ENCODE measurements at regions not wholly inside any gene's neighbourhood (a gene's known extent, or its start where the extent isn't known, plus 50 kb on each side); places are given as distances from the start of the nearest gene placed in this dataset.

DNA sequence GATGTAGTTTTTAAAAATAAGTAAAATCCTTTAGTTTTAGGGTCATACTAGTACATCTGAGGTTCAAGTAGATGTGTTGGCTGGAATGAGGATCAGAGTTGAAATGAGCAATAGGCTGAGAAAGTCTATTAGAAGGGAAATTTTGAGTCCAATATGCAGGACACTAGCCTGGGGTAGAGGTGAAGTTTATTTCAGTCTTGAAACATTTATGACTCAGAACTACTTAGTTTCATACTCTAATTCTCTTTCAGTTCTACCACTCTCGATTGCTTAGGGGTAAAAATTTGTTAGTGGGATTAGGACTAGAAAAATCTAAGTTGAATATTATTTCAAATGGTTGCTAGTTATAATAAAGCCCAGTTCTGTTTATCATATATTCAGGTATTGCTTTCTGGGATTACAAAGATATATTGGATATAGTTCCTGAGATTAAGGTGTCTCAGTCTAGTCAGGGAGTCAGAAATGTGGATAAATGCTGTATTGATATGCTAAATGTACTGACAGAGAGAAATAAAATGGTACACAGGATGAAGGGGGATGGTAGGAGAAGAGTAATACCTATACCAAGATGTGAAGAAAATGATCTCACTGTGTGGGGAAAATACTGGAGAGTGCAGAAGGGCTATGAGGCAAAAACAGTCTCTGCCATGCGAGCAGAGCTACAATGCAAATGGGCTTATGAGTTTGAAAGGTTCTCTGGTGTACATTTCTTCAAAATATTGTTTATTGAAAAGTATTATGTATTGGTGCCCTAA is 395.8 kb upstream of the FBXO33 start:
- Histone ChIP-seq H3K4me1 (ENCODE audit: control insufficient read depth, insufficient read depth, low read length) (no peaks in the 10 kb centered on the region), H3K9me3 (ENCODE audit: control insufficient read depth, insufficient read depth, low read depth, low read length) (no peaks in the 10 kb centered on the region), H3K4me3 (ENCODE audit: low read depth in 2 of 2, low read length in 2 of 2) (no peak overlapping the region), H3K27me3 (ENCODE audit: control insufficient read depth, insufficient read depth, low read length) (no peaks in the 10 kb centered on the region), H3K36me3 (ENCODE audit: control insufficient read depth, insufficient read depth, low read length) (no peaks in the 10 kb centered on the region), H3K27ac (ENCODE audit: low read length) (no peak overlapping the region)
- POLR2A ChIA-PET, result no interaction called here
- no peak for DNase-seq (ENCODE audit: low read depth, low spot score)
- no TSS peak for BruUV-seq (replicated peaks)
- intact Hi-C loops (cut with micrococcal nuclease; ENCODE audit: unreplicated experiment), result no loop called here
- CTCF ChIA-PET, result no interaction called here
- in situ Hi-C loops (cut with HindIII; ENCODE audit: low pct_unique_long_range_greater_than_20kb, low sequenced_read_pairs), result no loop called here
- TF ChIP-seq POLR2AphosphoS5 (IDR thresholded peaks at IDR 0.05; ENCODE audit: low read depth, low read length), result no peak
- TF ChIP-seq SIN3A (IDR thresholded peaks at IDR 0.05; ENCODE audit: borderline replicate concordance, insufficient read depth, low read depth, low read length), result no peak
- TF ChIP-seq, protein P1, sequence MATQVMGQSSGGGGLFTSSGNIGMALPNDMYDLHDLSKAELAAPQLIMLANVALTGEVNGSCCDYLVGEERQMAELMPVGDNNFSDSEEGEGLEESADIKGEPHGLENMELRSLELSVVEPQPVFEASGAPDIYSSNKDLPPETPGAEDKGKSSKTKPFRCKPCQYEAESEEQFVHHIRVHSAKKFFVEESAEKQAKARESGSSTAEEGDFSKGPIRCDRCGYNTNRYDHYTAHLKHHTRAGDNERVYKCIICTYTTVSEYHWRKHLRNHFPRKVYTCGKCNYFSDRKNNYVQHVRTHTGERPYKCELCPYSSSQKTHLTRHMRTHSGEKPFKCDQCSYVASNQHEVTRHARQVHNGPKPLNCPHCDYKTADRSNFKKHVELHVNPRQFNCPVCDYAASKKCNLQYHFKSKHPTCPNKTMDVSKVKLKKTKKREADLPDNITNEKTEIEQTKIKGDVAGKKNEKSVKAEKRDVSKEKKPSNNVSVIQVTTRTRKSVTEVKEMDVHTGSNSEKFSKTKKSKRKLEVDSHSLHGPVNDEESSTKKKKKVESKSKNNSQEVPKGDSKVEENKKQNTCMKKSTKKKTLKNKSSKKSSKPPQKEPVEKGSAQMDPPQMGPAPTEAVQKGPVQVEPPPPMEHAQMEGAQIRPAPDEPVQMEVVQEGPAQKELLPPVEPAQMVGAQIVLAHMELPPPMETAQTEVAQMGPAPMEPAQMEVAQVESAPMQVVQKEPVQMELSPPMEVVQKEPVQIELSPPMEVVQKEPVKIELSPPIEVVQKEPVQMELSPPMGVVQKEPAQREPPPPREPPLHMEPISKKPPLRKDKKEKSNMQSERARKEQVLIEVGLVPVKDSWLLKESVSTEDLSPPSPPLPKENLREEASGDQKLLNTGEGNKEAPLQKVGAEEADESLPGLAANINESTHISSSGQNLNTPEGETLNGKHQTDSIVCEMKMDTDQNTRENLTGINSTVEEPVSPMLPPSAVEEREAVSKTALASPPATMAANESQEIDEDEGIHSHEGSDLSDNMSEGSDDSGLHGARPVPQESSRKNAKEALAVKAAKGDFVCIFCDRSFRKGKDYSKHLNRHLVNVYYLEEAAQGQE (IDR thresholded peaks at IDR 0.05; ENCODE audit: insufficient read depth in 1 of 2, low read depth in 2 of 2, low read length in 1 of 2), result no peak
- no peak for TF ChIP-seq TCF7L2 (IDR thresholded peaks at IDR 0.05; ENCODE audit: low read depth, low read length)
- TF ChIP-seq, protein P2, sequence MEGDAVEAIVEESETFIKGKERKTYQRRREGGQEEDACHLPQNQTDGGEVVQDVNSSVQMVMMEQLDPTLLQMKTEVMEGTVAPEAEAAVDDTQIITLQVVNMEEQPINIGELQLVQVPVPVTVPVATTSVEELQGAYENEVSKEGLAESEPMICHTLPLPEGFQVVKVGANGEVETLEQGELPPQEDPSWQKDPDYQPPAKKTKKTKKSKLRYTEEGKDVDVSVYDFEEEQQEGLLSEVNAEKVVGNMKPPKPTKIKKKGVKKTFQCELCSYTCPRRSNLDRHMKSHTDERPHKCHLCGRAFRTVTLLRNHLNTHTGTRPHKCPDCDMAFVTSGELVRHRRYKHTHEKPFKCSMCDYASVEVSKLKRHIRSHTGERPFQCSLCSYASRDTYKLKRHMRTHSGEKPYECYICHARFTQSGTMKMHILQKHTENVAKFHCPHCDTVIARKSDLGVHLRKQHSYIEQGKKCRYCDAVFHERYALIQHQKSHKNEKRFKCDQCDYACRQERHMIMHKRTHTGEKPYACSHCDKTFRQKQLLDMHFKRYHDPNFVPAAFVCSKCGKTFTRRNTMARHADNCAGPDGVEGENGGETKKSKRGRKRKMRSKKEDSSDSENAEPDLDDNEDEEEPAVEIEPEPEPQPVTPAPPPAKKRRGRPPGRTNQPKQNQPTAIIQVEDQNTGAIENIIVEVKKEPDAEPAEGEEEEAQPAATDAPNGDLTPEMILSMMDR (IDR thresholded peaks at IDR 0.05), result no peak
- ATAC-seq, result no peak

DNA sequence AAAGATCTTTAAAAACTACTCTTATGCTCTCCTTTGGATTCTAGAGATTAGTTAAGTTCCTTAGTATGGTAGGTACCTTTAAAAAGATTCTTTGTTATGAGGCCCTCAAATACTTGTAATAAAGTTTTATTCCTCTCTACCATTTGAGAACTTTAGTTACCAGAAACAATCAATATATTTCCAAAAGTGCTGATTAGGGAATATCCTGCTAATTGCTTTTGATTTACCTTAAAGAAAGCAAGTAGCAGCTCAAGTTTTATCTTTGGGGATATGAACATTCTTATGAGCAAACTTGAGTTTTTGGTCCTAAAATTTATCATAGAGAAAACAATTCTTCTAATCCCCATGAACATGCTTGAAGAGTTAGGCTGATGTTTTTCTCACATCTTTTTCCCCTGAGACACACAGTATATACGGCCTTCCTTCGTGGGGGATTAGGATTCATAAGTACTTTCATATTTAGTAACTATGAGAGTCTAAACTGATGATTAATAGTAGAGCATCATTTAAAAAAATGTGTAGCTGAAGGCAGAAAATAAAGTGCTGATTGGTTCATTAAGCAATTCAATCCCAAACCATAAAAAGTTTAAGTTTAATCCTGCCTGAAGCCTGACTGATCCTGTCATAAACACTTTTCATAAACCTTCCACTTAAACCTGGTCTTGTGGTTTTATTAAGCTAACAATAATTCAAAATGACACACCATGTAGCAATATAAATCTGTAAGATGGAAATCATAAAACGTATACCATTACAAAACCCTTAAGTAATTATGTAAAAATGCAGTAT is 380.5 kb upstream of the FBXO33 start:
- TF ChIP-seq SIN3A (IDR thresholded peaks at IDR 0.05; ENCODE audit: borderline replicate concordance, insufficient read depth, low read depth, low read length), result no peak
- TF ChIP-seq, protein P2 (IDR thresholded peaks at IDR 0.05), result no peak
- TF ChIP-seq TCF7L2 (IDR thresholded peaks at IDR 0.05; ENCODE audit: low read depth, low read length), result no peak
- TF ChIP-seq, protein P1 (IDR thresholded peaks at IDR 0.05; ENCODE audit: insufficient read depth in 1 of 2, low read depth in 2 of 2, low read length in 1 of 2), result no peak
- no peak for TF ChIP-seq POLR2AphosphoS5 (IDR thresholded peaks at IDR 0.05; ENCODE audit: low read depth, low read length)
- CTCF ChIA-PET, result no interaction called here
- ATAC-seq (no peak), DNase-seq (ENCODE audit: low read depth, low spot score) (no peak)
- no peaks in the 10 kb centered on the region for H3K36me3 ChIP-seq (ENCODE audit: control insufficient read depth, insufficient read depth, low read length)
- H3K27ac ChIP-seq (ENCODE audit: low read length), result no peak overlapping the region
- no peak overlapping the region for H3K4me3 ChIP-seq (ENCODE audit: low read depth in 2 of 2, low read length in 2 of 2)
- H3K27me3 ChIP-seq (ENCODE audit: control insufficient read depth, insufficient read depth, low read length), result no peaks in the 10 kb centered on the region
- H3K9me3 ChIP-seq (ENCODE audit: control insufficient read depth, insufficient read depth, low read depth, low read length), result no peaks in the 10 kb centered on the region
- BruUV-seq (replicated peaks), result no TSS peak
- in situ Hi-C loops (cut with HindIII; ENCODE audit: low pct_unique_long_range_greater_than_20kb, low sequenced_read_pairs), result no loop called here
- H3K4me1 ChIP-seq (ENCODE audit: control insufficient read depth, insufficient read depth, low read length), result no peaks in the 10 kb centered on the region
- POLR2A ChIA-PET, result no interaction called here
- intact Hi-C loops (cut with micrococcal nuclease; ENCODE audit: unreplicated experiment), result no loop called here

Data from Panc1 (cell line).